Mucosa of descending colon (tissue), 3 donors: ENCODE measurements at regions not wholly inside any gene's neighbourhood (a gene's known extent, or its start where the extent isn't known, plus 50 kb on each side); places are given as distances from the start of the nearest gene placed in this dataset.

ENCODE experiments used
- ATAC-seq: fragments of 200-7000 bp; cut with Tn5 transposase; one replicate; pipeline ENCODE4 v1.9.1; 2020; ENCODE audit warnings: mild to moderate bottlenecking, moderate library complexity
- DNase-seq, 3 donors: peaks; one replicate each; pipeline ENCODE4 v3.0.0-alpha.2; 2020
- H3K36me3 ChIP-seq: fragments of 200-600 bp; one replicate; pipeline ENCODE4 v1.8.0; 2021; ENCODE audit warnings: low read depth, mild to moderate bottlenecking
- H3K4me1 ChIP-seq: fragments of 200-600 bp; one replicate; pipeline ENCODE4 v1.8.0; 2021; ENCODE audit warnings: low read depth, mild to moderate bottlenecking
- H3K4me3 ChIP-seq: fragments of 200-600 bp; one replicate; pipeline ENCODE4 v1.8.0; 2021; ENCODE audit warnings: mild to moderate bottlenecking
- H3K9me3 ChIP-seq: fragments of 200-600 bp; one replicate; pipeline ENCODE4 v1.8.0; 2021; ENCODE audit warnings: mild to moderate bottlenecking
- intact Hi-C, 2 donors: fragments of 100-400 bp; cut with DNase I in 1 of 2; cut with micrococcal nuclease in 1 of 2; formaldehyde crosslinking; loops; one replicate each; pipeline versions ENCODE4 v1.11.0 to v1.11.1; 2022; cut with DNase I, micrococcal nuclease
- TF ChIP-seq, protein P1 (sequence below): fragments of 200-600 bp; IDR thresholded peaks from one replicate; pipeline ENCODE4 v1.8.0; 2022; ENCODE audit warnings: antibody characterized with exemption, mild to moderate bottlenecking
- donor health status: DM: no; HTN: no; CAD: no; lungs with moderate emphysema.
- donor health status: DM: no; HTN: no; CAD: no.
- donor health status: DM: no; HTN: yes; CAD: no.

- no peaks in the 10 kb centered on the region for H3K9me3 ChIP-seq
- H3K4me1 ChIP-seq, result no peaks in the 10 kb centered on the region
- DNase-seq (no peak), ATAC-seq (no peak)
- intact Hi-C loops, result no loop called here
- H3K36me3 ChIP-seq, result no peaks in the 10 kb centered on the region
- TF ChIP-seq, protein P1, sequence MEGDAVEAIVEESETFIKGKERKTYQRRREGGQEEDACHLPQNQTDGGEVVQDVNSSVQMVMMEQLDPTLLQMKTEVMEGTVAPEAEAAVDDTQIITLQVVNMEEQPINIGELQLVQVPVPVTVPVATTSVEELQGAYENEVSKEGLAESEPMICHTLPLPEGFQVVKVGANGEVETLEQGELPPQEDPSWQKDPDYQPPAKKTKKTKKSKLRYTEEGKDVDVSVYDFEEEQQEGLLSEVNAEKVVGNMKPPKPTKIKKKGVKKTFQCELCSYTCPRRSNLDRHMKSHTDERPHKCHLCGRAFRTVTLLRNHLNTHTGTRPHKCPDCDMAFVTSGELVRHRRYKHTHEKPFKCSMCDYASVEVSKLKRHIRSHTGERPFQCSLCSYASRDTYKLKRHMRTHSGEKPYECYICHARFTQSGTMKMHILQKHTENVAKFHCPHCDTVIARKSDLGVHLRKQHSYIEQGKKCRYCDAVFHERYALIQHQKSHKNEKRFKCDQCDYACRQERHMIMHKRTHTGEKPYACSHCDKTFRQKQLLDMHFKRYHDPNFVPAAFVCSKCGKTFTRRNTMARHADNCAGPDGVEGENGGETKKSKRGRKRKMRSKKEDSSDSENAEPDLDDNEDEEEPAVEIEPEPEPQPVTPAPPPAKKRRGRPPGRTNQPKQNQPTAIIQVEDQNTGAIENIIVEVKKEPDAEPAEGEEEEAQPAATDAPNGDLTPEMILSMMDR, result no peak
- no peak overlapping the region for H3K4me3 ChIP-seq
These were observed 75.2 kb upstream of the CITED2 start for GRCh38 chr6:139449611-139450000.

DNA sequence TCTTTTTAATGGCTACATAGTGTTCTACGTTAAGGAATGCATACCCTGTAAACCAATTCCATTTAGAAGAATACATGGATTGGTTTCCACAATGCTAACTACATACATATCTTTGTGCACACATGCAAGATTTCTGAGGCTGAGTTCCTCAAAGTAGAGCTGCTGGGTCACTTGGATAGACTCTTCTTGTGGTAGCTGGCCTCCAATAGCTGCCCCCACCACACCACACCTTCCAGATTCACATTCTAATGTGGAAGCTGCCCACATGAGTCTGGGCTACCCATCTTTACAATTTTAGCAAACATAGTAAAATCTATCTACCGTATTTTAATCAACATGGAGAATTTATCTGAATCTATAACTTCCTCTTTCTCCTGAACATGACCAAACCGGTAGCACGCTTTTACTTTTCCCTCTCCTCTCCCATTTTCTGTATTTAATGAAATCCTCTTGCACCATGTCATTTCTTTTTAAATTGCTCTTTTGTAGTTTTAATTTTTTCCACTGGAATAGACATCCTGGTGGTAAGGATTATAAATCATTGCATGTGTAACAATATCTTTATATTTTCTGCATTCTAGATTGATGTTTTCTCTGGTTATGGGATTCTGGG, 74.7 kb upstream of the CITED2 start:
- H3K4me3 ChIP-seq, result no peak overlapping the region
- TF ChIP-seq, protein P1, result no peak
- no peaks in the 10 kb centered on the region for H3K36me3 ChIP-seq
- no peaks in the 10 kb centered on the region for H3K4me1 ChIP-seq
- intact Hi-C loops, result no loop called here
- ATAC-seq (no peak), DNase-seq (no peak)
- no peaks in the 10 kb centered on the region for H3K9me3 ChIP-seq

GRCh38 chr6:139448051-139448649, 73.7 kb upstream of the CITED2 start:
- H3K9me3 ChIP-seq, result no peaks in the 10 kb centered on the region
- TF ChIP-seq, protein P1, result no peak
- H3K36me3 ChIP-seq, result no peaks in the 10 kb centered on the region
- no peak overlapping the region for H3K4me3 ChIP-seq
- ATAC-seq, result no peak
- intact Hi-C loops, result no loop called here
- H3K4me1 ChIP-seq, result no peaks in the 10 kb centered on the region
- DNase-seq, result no peak

- no peak for DNase-seq
- Histone ChIP-seq H3K36me3 (no peaks in the 10 kb centered on the region), H3K4me3 (no peak overlapping the region), H3K9me3 (no peaks in the 10 kb centered on the region), H3K4me1 (no peaks in the 10 kb centered on the region)
- intact Hi-C loops, result no loop called here
- ATAC-seq, result no peak
- TF ChIP-seq, protein P1, result no peak
These were observed 73.2 kb upstream of the CITED2 start for GRCh38 chr6:139447656-139447975.

DNA sequence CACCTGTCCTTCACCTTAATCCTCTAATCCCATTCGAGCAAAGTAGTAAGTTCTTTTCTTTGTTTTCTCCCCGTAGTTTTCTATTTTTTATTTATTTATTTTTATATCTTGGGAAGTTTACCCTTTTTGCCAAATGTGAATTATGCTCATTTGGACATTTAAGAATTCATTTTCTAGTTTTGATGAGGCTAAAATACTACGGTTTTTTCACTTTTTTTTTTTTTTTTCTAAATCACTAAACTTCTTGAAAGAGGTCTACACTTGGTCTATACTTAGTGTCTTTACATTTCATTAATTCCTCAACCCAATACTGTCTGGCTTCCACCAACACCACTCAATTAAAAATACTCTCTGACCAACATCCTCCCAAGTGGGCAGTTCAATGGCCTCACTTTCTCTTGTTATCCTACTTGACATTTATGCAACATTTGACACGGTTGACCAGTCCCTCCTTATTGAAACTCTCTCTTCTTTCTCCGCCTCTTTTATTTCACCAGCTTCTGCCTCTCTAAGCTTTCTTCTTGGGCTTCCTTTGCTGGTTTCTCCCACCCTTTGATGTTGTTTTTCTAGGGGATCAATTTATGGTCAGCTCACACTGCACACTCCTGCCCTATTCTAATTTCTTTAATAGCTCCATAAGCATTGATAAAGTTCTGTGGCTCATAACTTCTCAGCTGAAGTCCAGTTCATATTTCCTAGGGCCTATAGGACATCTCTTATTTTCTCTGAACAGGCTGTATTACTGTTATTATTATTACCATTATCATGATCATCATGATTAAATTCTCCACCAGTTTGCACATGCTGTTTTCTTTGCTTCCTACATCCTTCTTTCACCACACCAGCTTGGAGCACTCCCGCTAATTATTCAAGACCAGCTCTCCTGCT, 72.6 kb upstream of the CITED2 start:
- no peaks in the 10 kb centered on the region for H3K4me1 ChIP-seq
- TF ChIP-seq, protein P1, result no peak
- ATAC-seq, result no peak
- no peak for DNase-seq
- H3K9me3 ChIP-seq, result no peaks in the 10 kb centered on the region
- intact Hi-C loops, result no loop called here
- no peaks in the 10 kb centered on the region for H3K36me3 ChIP-seq
- no peak overlapping the region for H3K4me3 ChIP-seq
